HG03558 (cell line): ENCODE measurements at regions not wholly inside any gene's neighbourhood (a gene's known extent, or its start where the extent isn't known, plus 50 kb on each side); places are given as distances from the start of the nearest gene placed in this dataset.
"Not testable (repeated sequence)": the region's sequence is repeated elsewhere in the genome, so short reads cannot be mapped to it uniquely, and the experiment has no call there.

Experiments used
- ATAC-seq: cut with Tn5 transposase; IDR thresholded peaks from one replicate; pipeline ENCODE4 v1.9.1; 2021; ENCODE audit warnings: moderate number of reproducible peaks; ENCODE audit not compliant: unreplicated experiment; ENCODE audit errors: extremely low read depth

DNA sequence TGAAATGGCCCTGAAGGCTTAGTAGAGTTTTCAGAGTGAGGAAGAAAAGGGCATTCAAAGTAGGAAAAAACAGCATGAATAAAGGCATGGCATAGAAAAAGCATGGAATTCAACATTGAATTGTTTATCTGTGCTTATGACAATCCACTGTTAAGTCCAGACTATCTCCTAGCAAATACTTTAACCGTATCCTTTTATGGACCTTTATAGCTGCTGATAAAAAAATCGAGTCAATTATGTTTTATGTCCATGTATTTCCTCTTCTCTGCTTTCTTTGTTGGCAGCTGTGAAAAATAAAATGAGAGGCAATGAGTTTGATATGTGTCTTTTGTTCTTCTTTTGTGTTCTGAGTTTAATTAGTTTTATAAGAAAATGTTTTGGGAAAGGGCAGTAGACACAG lies 70.4 kb downstream of the TDRD15 start:
- no peak for ATAC-seq

DNA sequence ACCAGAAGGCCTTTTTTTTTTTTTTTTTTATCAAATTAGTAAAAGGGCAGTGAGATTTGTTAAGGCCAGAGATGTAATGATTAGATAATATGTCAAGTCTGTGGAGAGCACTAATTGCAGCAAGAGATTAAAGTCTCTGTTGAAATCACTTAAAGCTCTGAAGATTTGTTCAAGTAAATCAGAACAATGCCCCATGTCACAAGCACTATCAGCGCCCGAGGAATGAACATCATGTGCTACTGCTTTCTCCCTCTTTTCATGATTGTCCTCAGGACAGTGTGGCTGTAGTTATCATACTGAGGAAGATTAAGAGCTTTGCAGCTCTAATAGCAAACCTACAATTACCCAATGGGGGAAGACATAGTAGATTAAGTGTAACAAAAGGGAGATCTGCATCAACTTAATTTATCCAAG lies 71.1 kb downstream of the TDRD15 start:
- no peak for ATAC-seq

DNA sequence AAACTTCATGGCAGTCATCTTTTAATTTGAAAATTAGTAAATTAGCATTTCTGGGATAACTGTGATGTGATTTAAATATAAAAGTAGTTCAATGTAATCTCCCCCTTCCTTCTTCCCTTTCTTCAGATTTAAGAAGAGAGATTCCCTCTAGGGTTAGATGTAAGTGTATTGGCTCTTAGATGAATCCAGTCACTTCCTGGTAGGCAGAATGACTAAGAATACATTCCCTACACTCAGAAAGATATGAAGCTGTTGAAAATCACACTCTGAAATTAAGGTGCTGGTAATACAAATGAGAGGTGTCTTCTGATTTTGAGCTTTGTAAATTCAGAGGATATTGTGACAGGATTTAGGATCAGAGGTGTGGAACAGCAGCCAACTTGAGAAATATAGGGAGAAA lies 71.6 kb downstream of the TDRD15 start:
- ATAC-seq = no peak

DNA sequence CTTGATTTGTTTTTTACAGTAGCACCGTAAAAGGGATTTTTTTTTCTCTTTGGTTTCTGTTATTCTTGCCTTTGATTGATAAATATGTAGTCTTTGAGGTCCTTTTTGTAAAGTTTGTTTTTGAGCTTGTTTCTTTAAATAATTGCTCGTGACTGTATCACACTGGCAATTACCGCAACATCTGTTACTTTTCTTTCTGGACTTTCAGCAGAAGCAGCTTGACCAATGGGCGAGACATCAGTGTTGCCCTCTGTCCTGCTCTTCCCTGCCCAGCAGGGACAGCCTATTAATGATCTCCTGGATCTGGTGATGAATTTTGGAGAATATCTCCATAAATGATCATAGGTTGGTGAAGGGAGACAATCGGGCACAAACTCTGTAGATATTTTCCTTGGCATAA lies 74.9 kb downstream of the TDRD15 start:
- no peak for ATAC-seq

DNA sequence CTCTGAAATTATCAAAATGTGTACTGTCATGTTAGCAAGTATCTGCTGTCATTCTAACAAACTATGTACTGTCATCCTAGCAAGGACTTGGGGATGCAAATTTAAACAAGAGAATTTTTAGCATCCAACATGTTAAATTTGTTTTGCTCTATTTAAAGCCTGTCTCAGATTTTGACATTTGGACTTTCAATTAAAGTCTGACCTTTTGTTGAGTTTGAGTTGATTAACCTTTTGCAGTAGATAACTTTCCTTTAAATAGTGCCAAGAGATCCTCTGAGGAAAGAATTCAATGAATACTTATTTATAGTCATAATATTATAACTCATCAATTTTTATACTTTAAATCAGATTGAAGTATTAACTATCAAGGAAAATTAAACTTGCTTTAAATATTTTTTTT lies 80.2 kb downstream of the TDRD15 start:
- no peak for ATAC-seq

DNA sequence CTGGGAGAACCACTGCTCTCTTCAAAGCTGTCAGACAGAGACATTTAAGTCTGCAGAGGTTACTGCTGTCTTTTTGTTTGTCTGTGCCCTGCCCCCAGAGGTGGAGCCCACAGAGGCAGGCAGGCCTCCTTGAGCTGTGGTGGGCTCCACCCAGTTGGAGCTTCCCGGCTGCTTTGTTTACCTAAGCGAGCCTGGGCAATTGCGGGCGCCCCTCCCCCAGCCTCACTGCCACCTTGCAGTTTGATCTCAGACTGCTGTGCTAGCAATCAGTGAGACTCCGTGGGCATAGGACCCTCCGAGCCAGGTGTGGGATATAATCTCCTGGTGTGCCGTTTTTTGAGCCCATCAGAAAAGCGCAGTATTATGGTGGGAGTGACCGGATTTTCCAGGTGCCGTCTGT lies 90.3 kb downstream of the TDRD15 start:
- not testable (repeated sequence) for ATAC-seq

DNA sequence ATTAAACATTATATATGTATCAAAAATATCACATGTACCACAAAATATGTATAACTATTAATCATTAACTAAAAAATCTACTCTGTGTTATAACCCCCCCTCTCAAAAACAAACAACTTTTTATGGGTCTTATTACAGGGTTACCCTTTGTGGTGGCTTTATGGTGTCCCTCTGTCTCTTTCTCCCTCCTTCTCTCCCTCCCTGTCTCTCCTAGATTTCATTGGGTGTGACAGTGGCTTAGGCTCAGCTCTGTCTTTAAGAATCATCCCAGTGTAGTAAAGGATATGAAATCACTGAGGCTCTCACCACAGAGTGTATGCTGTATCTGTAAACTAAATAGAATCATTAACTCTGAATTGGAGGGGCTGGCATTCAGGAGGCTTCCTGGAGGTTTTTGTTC lies 93.7 kb downstream of the TDRD15 start:
- no peak for ATAC-seq

DNA sequence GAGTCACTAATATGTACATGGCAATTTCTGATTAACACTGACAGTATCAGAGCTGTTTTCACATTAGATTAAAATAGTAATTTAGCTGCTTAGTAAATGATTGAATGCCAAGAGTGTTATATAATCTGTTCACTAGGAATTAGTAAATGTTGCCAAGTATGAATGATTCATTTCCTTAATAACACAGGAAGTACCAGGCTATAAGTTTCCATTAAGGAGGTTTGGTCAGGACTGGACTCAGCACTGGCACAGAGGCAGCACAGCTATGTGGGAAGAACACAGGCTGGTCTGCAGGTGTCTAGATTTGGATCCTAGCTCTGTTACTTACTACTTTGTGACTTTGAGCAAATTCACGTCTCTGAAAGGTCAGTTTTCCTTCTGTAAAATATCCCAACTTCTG lies 97.2 kb downstream of the TDRD15 start:
- no peak for ATAC-seq

DNA sequence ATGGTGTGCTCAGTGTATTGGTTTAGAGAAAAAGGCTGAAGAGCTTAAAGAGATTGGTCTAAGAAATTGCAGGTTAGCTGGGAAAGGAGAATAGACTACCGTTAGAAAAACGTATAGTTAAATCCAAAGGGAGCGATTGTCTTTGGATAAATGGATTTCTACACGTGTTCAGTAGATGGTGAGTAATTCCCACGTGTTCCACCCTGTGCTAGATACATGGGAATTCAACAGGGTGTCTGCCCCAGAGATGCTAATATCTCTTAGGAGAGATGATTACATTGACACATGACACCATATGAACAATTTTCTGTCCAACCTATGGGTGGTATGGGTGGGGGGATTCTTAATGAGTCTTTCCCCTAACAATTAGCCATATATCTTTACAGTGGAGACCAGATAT lies 99.8 kb downstream of the TDRD15 start:
- ATAC-seq = no peak

DNA sequence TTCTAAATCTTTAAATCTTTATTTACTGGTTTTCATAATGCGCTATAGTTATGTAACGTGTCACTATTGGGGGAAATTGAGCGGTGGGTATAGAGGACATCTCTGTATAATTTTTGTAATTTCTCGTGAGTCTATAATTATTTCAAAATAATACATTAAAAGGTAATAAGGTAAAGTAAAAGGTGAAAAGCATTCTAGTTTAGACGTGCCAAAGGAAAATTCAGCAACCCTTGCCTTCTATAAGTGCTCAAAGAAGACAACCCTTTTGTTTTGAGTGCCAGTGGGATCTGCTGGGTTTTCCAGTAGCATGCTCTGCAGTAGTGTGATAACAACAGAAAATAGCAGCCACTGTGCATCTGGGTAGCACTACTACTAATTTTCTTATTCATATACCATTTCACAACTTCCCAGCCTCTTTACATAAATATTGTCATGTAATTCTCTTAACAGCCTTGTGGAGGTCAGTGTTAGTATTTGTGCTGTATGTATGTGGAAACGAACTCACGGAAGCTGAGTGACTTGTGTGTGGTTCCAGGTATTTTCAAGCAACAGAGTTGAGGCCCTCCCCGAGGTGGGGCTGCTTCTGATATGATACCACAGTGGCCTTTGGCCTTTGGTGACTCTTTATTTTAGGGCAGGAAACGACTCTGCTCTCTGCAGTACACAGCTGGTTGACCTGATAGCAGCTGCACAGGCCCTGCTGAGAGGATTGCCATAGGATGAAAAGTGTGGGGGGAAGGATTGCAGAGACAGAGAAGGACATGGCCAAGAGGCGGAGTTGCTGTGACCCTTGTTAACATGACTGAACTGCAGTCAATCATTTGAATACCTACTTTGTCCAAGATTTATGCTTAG lies 104.5 kb downstream of the TDRD15 start:
- no peak for ATAC-seq

DNA sequence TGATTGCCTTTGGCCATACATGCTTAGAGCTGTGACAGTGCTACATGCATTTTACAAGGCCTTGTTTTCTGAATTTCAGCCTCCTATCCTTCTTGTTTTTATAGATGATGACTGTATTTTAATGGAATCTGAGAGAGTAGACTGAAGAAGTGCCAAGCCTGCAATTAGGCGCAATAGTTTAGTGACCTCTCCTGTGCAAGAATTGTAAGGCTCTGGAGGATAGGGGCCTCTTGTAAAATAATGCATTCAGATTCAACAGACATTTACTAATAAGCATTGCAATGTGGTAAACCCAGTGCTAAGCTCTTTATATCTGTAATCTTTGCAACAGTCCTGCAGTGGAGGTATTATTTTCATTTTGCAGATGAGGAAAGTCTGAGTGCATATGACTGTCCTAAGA lies 105.5 kb downstream of the TDRD15 start:
- ATAC-seq = no peak

DNA sequence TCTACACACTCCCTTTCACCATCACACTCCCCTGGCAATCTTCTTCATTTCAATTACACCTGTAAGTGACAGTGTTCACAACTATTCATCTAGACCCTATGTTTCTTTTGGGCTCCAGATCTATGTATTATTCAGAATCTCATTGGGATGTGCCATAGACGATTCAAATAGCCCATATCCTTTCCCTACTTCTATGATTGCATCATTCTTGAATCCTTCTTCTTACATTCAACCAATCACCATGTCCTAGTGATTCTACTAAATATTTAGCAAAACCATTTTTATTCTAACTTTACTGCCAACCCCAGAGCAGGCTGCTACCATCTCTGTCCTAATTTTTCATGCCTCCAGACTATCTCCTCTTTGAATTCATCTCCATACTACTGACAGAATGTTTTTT lies 106.4 kb downstream of the TDRD15 start:
- ATAC-seq = no peak

DNA sequence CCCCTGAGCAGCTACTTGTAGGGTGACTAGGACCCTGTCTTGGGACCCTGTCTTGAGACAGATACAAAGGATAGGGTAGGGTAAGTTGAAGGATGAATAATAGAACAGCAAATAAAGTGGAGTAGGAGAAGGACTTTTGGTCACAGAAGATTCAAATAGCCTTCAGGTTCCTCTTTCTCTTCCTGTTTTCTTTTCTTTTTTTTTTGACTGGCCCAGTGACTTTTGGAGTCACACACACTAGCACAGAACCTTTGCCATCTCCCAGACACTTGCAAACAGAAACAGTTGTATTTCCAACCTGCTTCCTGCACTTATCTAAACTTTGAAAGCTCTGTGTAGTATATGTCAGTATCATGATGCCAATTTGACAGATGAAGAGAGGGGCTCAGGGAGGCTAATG lies 108.2 kb downstream of the TDRD15 start:
- no peak for ATAC-seq

DNA sequence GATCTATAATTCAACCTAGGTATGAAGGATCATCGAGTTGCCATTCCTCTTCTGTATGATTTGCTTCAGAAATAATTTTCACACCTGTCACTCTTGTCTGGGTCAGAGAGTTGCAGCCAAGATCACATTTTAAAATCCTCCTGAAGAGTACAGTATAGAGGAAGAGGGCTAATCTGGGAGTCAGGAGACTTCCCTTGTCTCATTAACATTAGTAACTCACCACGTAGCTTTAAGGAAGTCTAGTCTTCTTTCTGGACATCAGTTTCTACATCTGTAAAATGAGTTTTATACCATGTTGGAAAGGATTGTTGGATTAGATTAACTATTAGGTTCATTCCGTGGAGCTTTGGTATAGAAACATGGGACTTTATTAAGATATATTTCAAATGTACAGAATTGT lies 109.4 kb downstream of the TDRD15 start:
- ATAC-seq = no peak

DNA sequence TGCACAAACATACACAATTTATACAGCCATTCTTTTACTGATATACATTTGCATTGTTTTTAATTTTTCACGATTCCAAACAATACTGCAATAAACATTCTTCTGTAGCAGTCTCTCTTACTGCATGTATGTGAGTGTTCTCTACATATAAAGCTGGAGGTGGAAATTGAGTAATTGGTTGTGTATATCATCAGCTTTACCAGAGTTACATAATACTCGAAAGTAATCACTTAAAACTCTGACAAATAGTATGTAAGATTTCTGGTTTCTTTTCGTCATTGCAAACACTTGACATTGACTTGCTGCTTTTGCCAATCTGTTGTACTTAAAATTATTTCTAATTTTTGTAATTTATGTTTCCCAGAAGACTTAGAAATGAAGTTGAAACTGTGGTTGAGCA lies 110.2 kb downstream of the TDRD15 start:
- no peak for ATAC-seq

DNA sequence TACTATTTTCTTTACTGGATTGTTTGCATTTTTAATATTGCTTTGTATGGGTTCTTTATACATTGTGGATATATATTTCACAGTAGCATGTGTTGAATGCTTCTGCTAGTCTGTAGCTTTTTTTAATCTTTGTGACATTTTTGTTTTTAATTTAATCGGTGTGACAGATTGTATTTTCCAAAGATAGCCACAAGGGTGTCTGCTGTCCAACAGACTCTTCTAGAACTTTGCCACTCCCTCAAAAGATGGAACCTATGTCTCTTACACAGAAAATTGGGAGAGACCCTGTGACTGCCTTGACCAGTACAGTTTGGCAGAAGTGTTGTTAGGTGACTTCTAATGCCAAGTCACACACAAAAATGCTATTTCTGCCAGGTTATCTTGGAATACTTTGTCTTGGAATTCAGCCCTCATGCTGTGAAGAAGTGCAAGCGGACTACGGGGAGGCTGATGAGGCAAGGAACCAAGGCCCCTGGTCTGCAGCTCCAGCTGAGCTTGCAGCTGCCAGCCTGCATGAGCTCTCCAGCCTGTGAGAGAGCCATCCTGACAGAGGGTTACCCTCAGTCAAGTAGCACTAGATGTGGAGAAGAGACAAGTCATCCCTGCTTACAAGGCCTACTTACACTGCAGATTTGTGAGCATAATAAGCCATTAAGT lies 110.8 kb downstream of the TDRD15 start:
- ATAC-seq = no peak

DNA sequence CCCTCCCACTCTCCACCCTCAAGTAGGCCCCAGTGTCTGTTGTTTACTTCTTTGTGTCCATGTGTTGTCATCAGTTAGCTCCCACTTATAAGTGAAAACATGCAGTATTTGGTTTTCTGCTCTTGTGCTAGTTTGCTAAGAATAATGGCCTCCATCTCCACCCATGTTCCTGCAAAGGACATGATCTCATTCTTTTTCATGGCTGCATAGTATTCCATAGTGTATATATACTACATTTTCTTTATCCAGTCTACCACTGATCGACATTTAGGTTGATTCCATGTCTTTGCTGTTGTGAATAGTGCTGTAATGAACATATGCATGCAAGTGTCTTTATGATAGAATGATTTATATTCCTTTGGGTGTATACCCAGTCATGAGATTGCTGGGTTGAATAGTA lies 116.0 kb downstream of the TDRD15 start:
- not testable (repeated sequence) for ATAC-seq

DNA sequence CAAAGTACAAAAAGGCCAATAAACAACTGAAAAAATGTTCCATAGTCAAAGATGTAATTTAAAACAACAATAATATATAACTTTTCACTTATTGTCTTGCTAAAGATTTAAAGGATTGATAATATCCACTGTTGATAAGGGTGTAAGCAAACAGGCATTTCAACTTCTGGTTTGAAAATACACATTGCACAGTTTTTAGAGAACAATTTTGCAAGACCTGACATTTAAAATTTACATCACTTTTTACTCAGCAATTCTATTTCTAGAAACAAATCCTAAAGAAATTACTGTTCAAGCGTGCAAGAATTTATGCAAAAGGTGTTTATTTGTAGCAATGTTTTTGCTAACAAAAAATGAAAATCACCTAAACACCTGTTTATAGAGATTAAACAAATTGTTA lies 120.4 kb downstream of the TDRD15 start:
- no peak for ATAC-seq

DNA sequence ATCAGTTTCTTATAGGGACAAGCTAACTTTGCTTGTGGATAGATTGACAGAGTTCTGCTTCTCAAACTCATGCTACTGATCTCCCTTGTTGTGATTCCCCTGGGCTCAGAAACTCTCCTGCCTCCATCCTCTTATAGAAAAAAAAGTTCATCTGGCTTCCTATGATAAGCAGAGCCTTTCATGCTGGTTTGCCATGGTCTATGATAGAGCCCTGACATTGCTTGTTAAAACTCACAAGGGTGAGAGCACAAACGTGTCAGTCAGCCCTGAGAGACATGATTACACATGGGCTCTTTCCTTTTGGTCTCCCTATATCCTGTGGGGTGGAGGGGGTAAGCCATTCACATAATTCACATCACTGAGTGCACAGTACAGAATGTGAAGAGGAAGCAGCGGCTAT lies 121.8 kb downstream of the TDRD15 start:
- no peak for ATAC-seq

DNA sequence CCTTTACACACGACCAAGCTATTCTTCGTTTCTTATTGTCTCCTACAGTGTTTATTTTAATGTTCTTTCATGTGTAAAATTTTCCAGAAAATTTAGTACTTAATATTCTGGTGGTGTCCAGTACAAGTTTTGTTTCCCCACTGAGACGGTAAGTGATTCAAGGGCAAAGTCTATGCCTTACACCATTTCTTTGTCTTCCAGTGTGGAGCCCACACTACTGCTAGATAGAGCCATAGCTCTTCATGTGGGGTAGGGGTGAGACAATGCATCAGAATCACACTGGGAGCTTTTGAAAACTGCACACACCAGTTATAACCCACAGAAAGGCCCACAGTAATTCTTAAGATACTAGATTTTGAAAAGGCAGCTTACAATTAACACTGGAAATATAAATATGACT lies 125.6 kb downstream of the TDRD15 start:
- ATAC-seq = no peak

DNA sequence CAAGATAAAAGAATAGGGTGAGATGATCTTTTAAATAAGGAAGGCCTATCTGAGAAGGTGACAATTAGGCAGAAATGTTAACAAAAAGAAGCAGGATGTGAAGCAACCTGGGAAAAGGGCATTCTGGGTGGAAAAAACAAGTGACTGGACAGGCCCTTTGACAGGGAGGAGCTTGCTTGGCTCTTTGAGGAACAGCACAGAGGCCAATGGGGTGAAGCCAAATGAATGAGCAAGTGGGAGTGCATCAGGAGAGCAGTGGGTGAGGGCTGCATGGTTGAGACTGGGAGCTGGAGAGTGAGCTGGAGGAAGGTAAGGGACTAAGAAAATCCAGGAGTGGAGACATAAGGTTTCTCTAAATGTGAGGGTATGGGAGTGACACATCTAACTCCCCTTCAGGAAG lies 126.9 kb downstream of the TDRD15 start:
- ATAC-seq = no peak
